ENCODE measurements at regions not wholly inside any gene's neighbourhood (a gene's known extent, or its start where the extent isn't known, plus 50 kb on each side); places are given as distances from the start of the nearest gene placed in this dataset.

GRCh38 chr18:14941792-14942191 is 193.8 kb downstream of the ANKRD30B start:
- no peaks in the 10 kb centered on the region for H3K36me3 ChIP-seq (ENCODE audit: low read depth)
- H3K4me3 ChIP-seq (ENCODE audit: severe bottlenecking), result no peak overlapping the region
- no peaks in the 10 kb centered on the region for H3K4me1 ChIP-seq (ENCODE audit: insufficient read depth, poor library complexity, severe bottlenecking)
- ATAC-seq (ENCODE audit: low read depth), result no peak
- no peaks in the 10 kb centered on the region for H3K27me3 ChIP-seq (ENCODE audit: insufficient read depth, poor library complexity, severe bottlenecking)
- no peak for DNase-seq (ENCODE audit: low spot score)
- no peak for TF ChIP-seq CTCF (IDR thresholded peaks at IDR 0.05; ENCODE audit: poor library complexity, severe bottlenecking)
- H3K27ac ChIP-seq (ENCODE audit: poor library complexity, severe bottlenecking), result no peak overlapping the region
- H3K9me3 ChIP-seq (ENCODE audit: severe bottlenecking), result no peaks in the 10 kb centered on the region

- H3K27ac ChIP-seq (ENCODE audit: poor library complexity, severe bottlenecking), result no peak overlapping the region
- H3K27me3 ChIP-seq (ENCODE audit: insufficient read depth, poor library complexity, severe bottlenecking), result no peaks in the 10 kb centered on the region
- no peak for DNase-seq (ENCODE audit: low spot score)
- no peak for ATAC-seq (ENCODE audit: low read depth)
- H3K4me1 ChIP-seq (ENCODE audit: insufficient read depth, poor library complexity, severe bottlenecking), result no peaks in the 10 kb centered on the region
- no peaks in the 10 kb centered on the region for H3K36me3 ChIP-seq (ENCODE audit: low read depth)
- H3K4me3 ChIP-seq (ENCODE audit: severe bottlenecking), result no peak overlapping the region
- no peak for TF ChIP-seq CTCF (IDR thresholded peaks at IDR 0.05; ENCODE audit: poor library complexity, severe bottlenecking)
- no peaks in the 10 kb centered on the region for H3K9me3 ChIP-seq (ENCODE audit: severe bottlenecking)
Observed at GRCh38 chr18:14942275-14942674, 194.3 kb downstream of the ANKRD30B start.

GRCh38 chr18:14943486-14943885 is 195.5 kb downstream of the ANKRD30B start:
- H3K4me3 ChIP-seq (ENCODE audit: severe bottlenecking), result no peak overlapping the region
- TF ChIP-seq CTCF (IDR thresholded peaks at IDR 0.05; ENCODE audit: poor library complexity, severe bottlenecking), result no peak
- DNase-seq (ENCODE audit: low spot score) (no peak), ATAC-seq (ENCODE audit: low read depth) (no peak)
- no peaks in the 10 kb centered on the region for H3K9me3 ChIP-seq (ENCODE audit: severe bottlenecking)
- no peaks in the 10 kb centered on the region for H3K36me3 ChIP-seq (ENCODE audit: low read depth)
- no peak overlapping the region for H3K27ac ChIP-seq (ENCODE audit: poor library complexity, severe bottlenecking)
- H3K27me3 ChIP-seq (ENCODE audit: insufficient read depth, poor library complexity, severe bottlenecking), result no peaks in the 10 kb centered on the region
- no peaks in the 10 kb centered on the region for H3K4me1 ChIP-seq (ENCODE audit: insufficient read depth, poor library complexity, severe bottlenecking)

GRCh38 chr18:14943967-14944636 is 196.1 kb downstream of the ANKRD30B start:
- ATAC-seq (ENCODE audit: low read depth) (no peak), DNase-seq (ENCODE audit: low spot score) (no peak)
- Histone ChIP-seq H3K36me3 (ENCODE audit: low read depth) (no peaks in the 10 kb centered on the region), H3K27ac (ENCODE audit: poor library complexity, severe bottlenecking) (no peak overlapping the region), H3K27me3 (ENCODE audit: insufficient read depth, poor library complexity, severe bottlenecking) (no peaks in the 10 kb centered on the region), H3K9me3 (ENCODE audit: severe bottlenecking) (no peaks in the 10 kb centered on the region), H3K4me1 (ENCODE audit: insufficient read depth, poor library complexity, severe bottlenecking) (no peaks in the 10 kb centered on the region), H3K4me3 (ENCODE audit: severe bottlenecking) (no peak overlapping the region)
- TF ChIP-seq CTCF (IDR thresholded peaks at IDR 0.05; ENCODE audit: poor library complexity, severe bottlenecking), result no peak

- no peak overlapping the region for H3K27ac ChIP-seq (ENCODE audit: poor library complexity, severe bottlenecking)
- ATAC-seq (ENCODE audit: low read depth), result no peak
- no peak for DNase-seq (ENCODE audit: low spot score)
- no peaks in the 10 kb centered on the region for H3K27me3 ChIP-seq (ENCODE audit: insufficient read depth, poor library complexity, severe bottlenecking)
- no peak for TF ChIP-seq CTCF (IDR thresholded peaks at IDR 0.05; ENCODE audit: poor library complexity, severe bottlenecking)
- H3K9me3 ChIP-seq (ENCODE audit: severe bottlenecking), result no peaks in the 10 kb centered on the region
- no peak overlapping the region for H3K4me3 ChIP-seq (ENCODE audit: severe bottlenecking)
- H3K36me3 ChIP-seq (ENCODE audit: low read depth), result no peaks in the 10 kb centered on the region
- no peaks in the 10 kb centered on the region for H3K4me1 ChIP-seq (ENCODE audit: insufficient read depth, poor library complexity, severe bottlenecking)
Observed at GRCh38 chr18:14944838-14945237, 196.9 kb downstream of the ANKRD30B start.

Data from RWPE2 (cell line).